ENCODE measurements at regions not wholly inside any gene's neighbourhood (a gene's known extent, or its start where the extent isn't known, plus 50 kb on each side); places are given as distances from the start of the nearest gene placed in this dataset.

DNA sequence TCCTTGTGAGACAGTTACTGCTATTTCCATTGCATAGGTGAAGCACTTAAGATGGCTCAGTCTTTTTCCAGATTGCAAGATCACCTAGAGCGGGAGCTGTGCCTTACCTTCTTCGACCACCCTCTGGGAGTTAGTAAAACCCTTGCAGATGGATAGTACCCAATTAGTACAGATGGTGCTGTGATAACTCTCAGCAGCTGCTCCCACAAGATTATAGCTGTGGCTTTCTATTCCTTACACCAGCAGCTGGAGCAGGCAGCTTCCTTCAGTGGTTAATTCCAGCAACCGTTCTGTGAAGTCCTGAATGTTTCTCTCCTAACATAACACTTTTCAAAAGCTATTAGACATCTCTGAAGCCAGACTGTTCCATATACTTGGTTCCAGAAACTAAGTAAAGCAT is 796.8 kb downstream of the XPNPEP1 start:
- H3K4me3 ChIP-seq (ENCODE audit: low read depth, low read length) = no peak overlapping the region
- DNase-seq (ENCODE audit: low read depth, low spot score) = no peak
- POLR2A ChIA-PET = no interaction called here
- TF ChIP-seq, protein P1, sequence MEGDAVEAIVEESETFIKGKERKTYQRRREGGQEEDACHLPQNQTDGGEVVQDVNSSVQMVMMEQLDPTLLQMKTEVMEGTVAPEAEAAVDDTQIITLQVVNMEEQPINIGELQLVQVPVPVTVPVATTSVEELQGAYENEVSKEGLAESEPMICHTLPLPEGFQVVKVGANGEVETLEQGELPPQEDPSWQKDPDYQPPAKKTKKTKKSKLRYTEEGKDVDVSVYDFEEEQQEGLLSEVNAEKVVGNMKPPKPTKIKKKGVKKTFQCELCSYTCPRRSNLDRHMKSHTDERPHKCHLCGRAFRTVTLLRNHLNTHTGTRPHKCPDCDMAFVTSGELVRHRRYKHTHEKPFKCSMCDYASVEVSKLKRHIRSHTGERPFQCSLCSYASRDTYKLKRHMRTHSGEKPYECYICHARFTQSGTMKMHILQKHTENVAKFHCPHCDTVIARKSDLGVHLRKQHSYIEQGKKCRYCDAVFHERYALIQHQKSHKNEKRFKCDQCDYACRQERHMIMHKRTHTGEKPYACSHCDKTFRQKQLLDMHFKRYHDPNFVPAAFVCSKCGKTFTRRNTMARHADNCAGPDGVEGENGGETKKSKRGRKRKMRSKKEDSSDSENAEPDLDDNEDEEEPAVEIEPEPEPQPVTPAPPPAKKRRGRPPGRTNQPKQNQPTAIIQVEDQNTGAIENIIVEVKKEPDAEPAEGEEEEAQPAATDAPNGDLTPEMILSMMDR (IDR thresholded peaks at IDR 0.05; ENCODE audit: insufficient read depth, low read length, missing control alignments) = no peak
- CTCF ChIA-PET = no interaction called here

DNA sequence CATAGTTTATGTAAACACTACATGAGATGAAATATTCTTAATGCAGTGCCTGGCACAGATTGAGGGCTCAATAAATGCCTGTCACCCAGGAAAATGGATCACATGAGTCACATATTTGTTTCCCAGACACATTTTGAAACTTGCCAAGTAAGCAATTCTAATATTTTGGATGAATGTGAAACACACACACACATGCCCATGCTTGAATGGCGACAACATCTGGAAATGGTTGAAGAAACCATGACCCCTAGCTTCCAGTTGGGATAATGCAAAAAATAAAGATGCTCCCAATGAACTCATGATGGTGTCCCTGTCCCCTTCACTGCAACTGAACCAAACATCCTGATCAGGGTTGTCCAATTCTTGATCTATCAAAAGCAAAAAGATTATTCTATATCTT is 797.3 kb downstream of the XPNPEP1 start:
- DNase-seq (ENCODE audit: low read depth, low spot score) = no peak
- TF ChIP-seq, protein P1 (IDR thresholded peaks at IDR 0.05; ENCODE audit: insufficient read depth, low read length, missing control alignments) = no peak
- POLR2A ChIA-PET = no interaction called here
- CTCF ChIA-PET = no interaction called here
- H3K4me3 ChIP-seq (ENCODE audit: low read depth, low read length) = no peak overlapping the region

DNA sequence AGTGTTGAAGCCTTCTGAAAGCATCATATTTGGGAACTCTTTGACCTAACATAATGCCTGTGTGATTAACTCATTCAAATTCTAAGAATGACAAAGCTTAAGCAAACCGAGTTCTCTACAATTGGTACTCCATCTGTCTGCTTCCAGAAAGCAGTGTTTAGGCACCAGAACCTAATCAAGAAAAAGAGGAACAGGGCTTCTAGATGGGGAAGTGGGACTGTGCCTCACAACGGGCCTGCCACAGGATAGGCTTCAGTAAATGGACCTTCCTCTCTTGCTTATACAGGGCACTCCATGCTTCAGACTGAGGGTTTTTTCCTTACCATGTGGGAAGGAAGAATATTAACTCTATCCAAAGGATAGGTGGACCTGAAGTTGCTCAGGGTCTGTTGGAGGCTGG is 808.1 kb downstream of the XPNPEP1 start:
- CTCF ChIA-PET = no interaction called here

DNA sequence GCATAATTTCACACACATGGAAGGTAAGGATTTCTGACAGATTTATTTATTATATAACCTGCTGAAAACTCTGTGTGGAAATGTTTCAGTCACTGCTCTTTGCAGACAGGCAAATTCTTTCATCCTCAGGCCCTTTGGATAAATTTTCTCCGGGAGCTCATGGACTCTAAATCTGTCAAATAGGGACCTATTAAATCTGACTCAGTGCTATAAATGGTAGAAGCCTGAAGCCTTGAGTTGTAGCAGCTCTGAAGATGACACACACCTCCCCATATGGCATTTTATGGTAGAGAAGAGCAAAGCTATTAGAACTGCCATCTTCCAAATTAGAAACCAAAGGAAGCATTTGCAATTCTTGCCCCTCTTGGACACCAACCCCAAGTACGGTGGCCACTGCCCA is 808.7 kb downstream of the XPNPEP1 start:
- CTCF ChIA-PET = no interaction called here
- POLR2A ChIA-PET = no interaction called here
- TF ChIP-seq, protein P1 (IDR thresholded peaks at IDR 0.05; ENCODE audit: insufficient read depth, low read length, missing control alignments) = no peak
- no peak overlapping the region for H3K4me3 ChIP-seq (ENCODE audit: low read depth, low read length)
- no peak for DNase-seq (ENCODE audit: low read depth, low spot score)

More for the DNA sequence above, 808.1 kb downstream of the XPNPEP1 start:
- H3K4me3 ChIP-seq (ENCODE audit: low read depth, low read length) = no peak overlapping the region
- DNase-seq (ENCODE audit: low read depth, low spot score) = no peak
- TF ChIP-seq, protein P1 (IDR thresholded peaks at IDR 0.05; ENCODE audit: insufficient read depth, low read length, missing control alignments) = no peak
- POLR2A ChIA-PET = no interaction called here

DNA sequence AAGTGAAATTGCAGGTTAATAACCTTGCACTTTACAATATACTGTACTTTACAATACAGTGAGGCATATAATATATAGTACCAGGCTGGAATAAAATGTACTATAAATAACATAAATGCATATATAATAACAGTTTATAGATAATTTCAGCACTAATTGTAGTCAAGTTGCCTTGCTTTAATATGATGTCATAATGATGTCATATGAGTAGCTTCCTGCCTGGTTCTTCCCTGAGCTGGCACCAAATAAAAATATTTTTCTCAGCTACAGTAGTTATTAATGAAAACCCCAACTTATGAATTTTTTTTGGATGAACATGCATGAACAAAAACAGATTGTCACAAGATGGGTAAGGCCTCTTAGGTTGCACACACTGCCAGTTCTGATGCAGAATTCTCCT is 816.7 kb downstream of the XPNPEP1 start:
- TF ChIP-seq, protein P1 (IDR thresholded peaks at IDR 0.05; ENCODE audit: insufficient read depth, low read length, missing control alignments) = no peak
- POLR2A ChIA-PET = no interaction called here

DNA sequence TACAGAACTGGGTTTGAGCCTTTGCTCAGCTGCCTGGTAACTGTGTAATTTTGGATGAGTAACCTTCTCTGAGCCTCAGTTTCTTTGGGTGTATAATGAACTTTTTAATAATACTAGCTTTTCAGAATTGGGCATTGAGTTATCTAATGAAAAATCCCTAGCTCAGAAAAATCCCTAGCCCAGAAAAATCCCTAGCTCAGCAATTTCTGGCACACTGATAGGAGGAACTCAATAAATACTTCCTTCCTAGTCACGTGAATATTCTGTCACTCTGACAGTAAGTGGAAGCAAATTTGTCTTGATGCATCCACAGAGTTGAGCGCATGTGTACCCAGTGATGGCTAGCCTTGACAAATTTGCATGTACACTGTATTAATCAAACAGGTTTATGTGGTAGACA is 817.6 kb downstream of the XPNPEP1 start:
- ChIA-PET CTCF (no interaction called here), POLR2A (no interaction called here)
- H3K4me3 ChIP-seq (ENCODE audit: low read depth, low read length) = no peak overlapping the region
- TF ChIP-seq, protein P1 (IDR thresholded peaks at IDR 0.05; ENCODE audit: insufficient read depth, low read length, missing control alignments) = no peak
- DNase-seq (ENCODE audit: low read depth, low spot score) = no peak

More for the DNA sequence above, 816.7 kb downstream of the XPNPEP1 start:
- DNase-seq (ENCODE audit: low read depth, low spot score) = no peak
- CTCF ChIA-PET = no interaction called here
- no peak overlapping the region for H3K4me3 ChIP-seq (ENCODE audit: low read depth, low read length)

Measured in AG04449 (cell line).